CD4-positive, alpha-beta T cell (primary cell): ENCODE measurements at regions not wholly inside any gene's neighbourhood (a gene's known extent, or its start where the extent isn't known, plus 50 kb on each side); places are given as distances from the start of the nearest gene placed in this dataset.

Source experiments
- ATAC-seq: fragments of 200-7000 bp; cut with Tn5 transposase; one replicate; pipeline ENCODE4 v1.10.0; 2022; ENCODE audit warnings: mild to moderate bottlenecking; ENCODE audit not compliant: poor library complexity
- CTCF ChIA-PET: fragments of 350-600 bp; sonication (Branson Sonifier 250); formaldehyde crosslinking; loops from one replicate; lab custom pipeline; 2021; ENCODE audit warnings: antibody characterized with exemption, inconsistent platforms; lab: Charles Lee
- POLR2A ChIA-PET: fragments of 350-600 bp; sonication (Branson Sonifier 250); formaldehyde crosslinking; loops from one replicate; lab custom pipeline; 2021; ENCODE audit warnings: antibody characterized with exemption, inconsistent platforms; lab: Charles Lee
- DNase-seq, 14 experiments: peaks; one replicate each; pipeline ENCODE4 v3.0.0-alpha.2; 2013 to 2020; ENCODE audit warnings: mixed read lengths in 2 of 14
- H3K27ac ChIP-seq, 2 donors: one replicate each; pipeline versions ENCODE4 v1.5.1 to v1.7.0; 2013; ENCODE audit warnings: low read length in 2 of 2, low read depth in 1 of 2, mild to moderate bottlenecking in 1 of 2
- H3K27me3 ChIP-seq, 2 experiments: 1 replicate in 1 of 2; 2 replicates in 1 of 2; pipeline versions ENCODE4 v1.6.1 to v1.7.0; 2013; ENCODE audit warnings: low read length in 2 of 2, control low read depth in 1 of 2, mild to moderate bottlenecking in 1 of 2, moderate library complexity in 1 of 2; ENCODE audit not compliant: insufficient read depth in 2 of 2, control insufficient read depth in 1 of 2
- H3K36me3 ChIP-seq: one replicate; pipeline ENCODE4 v1.6.1; 2013; ENCODE audit warnings: low read length, control low read depth; ENCODE audit not compliant: insufficient read depth
- H3K4me1 ChIP-seq: one replicate; pipeline ENCODE4 v1.6.1; 2013; ENCODE audit warnings: low read length, control low read depth; ENCODE audit not compliant: insufficient read depth
- H3K4me3 ChIP-seq: one replicate; pipeline ENCODE4 v1.5.1; 2013; ENCODE audit warnings: mild to moderate bottlenecking, low read length, moderate library complexity
- H3K9me3 ChIP-seq, 2 experiments: 1 replicate in 1 of 2; 2 replicates in 1 of 2; pipeline versions ENCODE4 v1.6.1 to v1.7.0; 2013; ENCODE audit warnings: low read length in 2 of 2, mild to moderate bottlenecking in 2 of 2, control low read depth in 1 of 2, moderate library complexity in 1 of 2; ENCODE audit not compliant: control insufficient read depth in 1 of 2, insufficient read depth in 1 of 2
- H3K27ac Mint-ChIP-seq: one replicate; pipeline ENCODE4 v1.8.0; 2020; ENCODE audit warnings: mixed read lengths
- H3K27me3 Mint-ChIP-seq: one replicate; pipeline ENCODE4 v1.8.0; 2021; ENCODE audit warnings: mixed read lengths
- H3K36me3 Mint-ChIP-seq: one replicate; pipeline ENCODE4 v1.8.0; 2021; ENCODE audit warnings: low read depth, mixed read lengths
- H3K4me1 Mint-ChIP-seq: one replicate; pipeline ENCODE4 v1.8.0; 2021; ENCODE audit warnings: low read depth, mixed read lengths
- H3K4me3 Mint-ChIP-seq: one replicate; pipeline ENCODE4 v1.8.0; 2020; ENCODE audit warnings: mild to moderate bottlenecking, mixed read lengths
- H3K9me3 Mint-ChIP-seq: one replicate; pipeline ENCODE4 v1.8.0; 2020; ENCODE audit warnings: mixed read lengths
- CTCF ChIP-seq: fragments of 200-600 bp; IDR thresholded peaks from one replicate; pipeline ENCODE4 v1.8.0; 2022; ENCODE audit warnings: antibody characterized with exemption, mild to moderate bottlenecking
- intact Hi-C, 2 experiments: fragments of 100-400 bp; cut with DNase I in 1 of 2; cut with micrococcal nuclease in 1 of 2; formaldehyde crosslinking; loops; one replicate each; pipeline versions ENCODE4 v1.15.1 to v1.9.0; 2023 to 2025; cut with DNase I, micrococcal nuclease

DNA sequence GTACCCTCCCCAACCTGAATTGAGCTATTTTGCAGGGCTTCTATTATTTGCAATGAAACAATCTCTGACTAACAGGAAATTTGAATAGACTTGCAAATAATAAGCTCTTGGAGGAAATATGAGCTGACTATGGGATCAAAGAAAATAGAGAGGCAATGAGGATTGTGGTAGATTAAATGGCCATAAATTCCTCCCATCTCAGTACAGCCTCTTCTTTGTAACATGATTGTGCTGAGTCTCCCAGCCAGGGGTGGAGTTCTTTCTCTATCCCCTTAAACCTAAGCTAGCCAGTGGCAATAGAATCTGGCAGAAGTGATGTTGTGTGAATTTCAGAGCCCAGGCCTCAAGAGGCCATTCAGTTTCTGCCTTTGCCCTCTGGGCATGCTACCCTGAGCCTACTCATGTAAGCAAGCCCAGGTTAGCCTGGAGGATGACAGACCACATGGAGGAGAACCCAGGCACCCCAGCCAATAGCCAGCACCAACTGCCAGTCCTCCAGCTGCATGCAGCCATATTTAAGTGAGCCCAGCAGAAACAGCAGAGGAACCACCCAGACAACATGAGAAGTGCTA is 86.8 kb upstream of the TP53I11 start:
- Mint-ChIP-seq H3K27ac (no peak overlapping the region), H3K27me3 (no peaks in the 10 kb centered on the region), H3K36me3 (no peaks in the 10 kb centered on the region), H3K4me3 (no peak overlapping the region), H3K9me3 (peaks cover 3% of the 10 kb centered on the region), H3K4me1 (no peaks in the 10 kb centered on the region)
- intact Hi-C loops, result no loop called here
- no peaks in the 10 kb centered on the region for H3K4me1 ChIP-seq
- no peak for ATAC-seq
- H3K36me3 ChIP-seq, result no peaks in the 10 kb centered on the region
- DNase-seq, result no peak
- POLR2A ChIA-PET, result no interaction called here
- TF ChIP-seq CTCF, result no peak
- peaks cover 0 to 7% of the 10 kb centered on the region in 2 experiments for H3K9me3 ChIP-seq
- no peaks in the 10 kb centered on the region for H3K27me3 ChIP-seq
- CTCF ChIA-PET, result no interaction called here
- no peak overlapping the region for H3K27ac ChIP-seq
- no peak overlapping the region for H3K4me3 ChIP-seq

- Mint-ChIP-seq H3K36me3 (no peaks in the 10 kb centered on the region), H3K27ac (no peak overlapping the region), H3K27me3 (no peaks in the 10 kb centered on the region), H3K4me1 (no peaks in the 10 kb centered on the region), H3K4me3 (no peak overlapping the region), H3K9me3 (peaks cover 3% of the 10 kb centered on the region)
- Histone ChIP-seq H3K27ac (no peak overlapping the region), H3K4me3 (no peak overlapping the region), H3K9me3 (peaks cover 0 to 7% of the 10 kb centered on the region in 2 experiments), H3K36me3 (no peaks in the 10 kb centered on the region), H3K27me3 (no peaks in the 10 kb centered on the region), H3K4me1 (no peaks in the 10 kb centered on the region)
- no peak for TF ChIP-seq CTCF
- intact Hi-C loops, result no loop called here
- ChIA-PET CTCF (no interaction called here), POLR2A (no interaction called here)
- no peak for DNase-seq
- ATAC-seq, result no peak
Measured at GRCh38 chr11:45038923-45039322, 88.2 kb upstream of the TP53I11 start.

GRCh38 chr11:45041596-45041995 is 90.9 kb upstream of the TP53I11 start:
- H3K27me3 Mint-ChIP-seq, result no peaks in the 10 kb centered on the region
- Histone ChIP-seq H3K4me1 (peaks cover 7% of the 10 kb centered on the region), H3K27me3 (no peaks in the 10 kb centered on the region), H3K9me3 (peaks cover 0 to 7% of the 10 kb centered on the region in 2 experiments), H3K36me3 (no peaks in the 10 kb centered on the region), H3K27ac (no peak overlapping the region), H3K4me3 (no peak overlapping the region)
- ChIA-PET CTCF (no interaction called here), POLR2A (interaction anchor here (2.6 kb wide), 1 partner anchor 13 kb away, joined by 6 read pairs; no protein-coding TSS in a partner anchor)
- DNase-seq (no peak), ATAC-seq (no peak)
- no peak for TF ChIP-seq CTCF
- intact Hi-C loops, result no loop called here
- H3K36me3 Mint-ChIP-seq, result no peaks in the 10 kb centered on the region
- H3K27ac Mint-ChIP-seq, result no peak overlapping the region
- H3K4me3 Mint-ChIP-seq, result no peak overlapping the region
- H3K4me1 Mint-ChIP-seq, result no peaks in the 10 kb centered on the region
- H3K9me3 Mint-ChIP-seq, result peaks cover 3% of the 10 kb centered on the region
